Neural progenitor cell (in vitro differentiated cells): ENCODE measurements at regions not wholly inside any gene's neighbourhood (a gene's known extent, or its start where the extent isn't known, plus 50 kb on each side); places are given as distances from the start of the nearest gene placed in this dataset.

Source experiments
- CTCF ChIP-seq: fragments of 200-600 bp; sonication (generic); IDR thresholded peaks from 2 replicates; pipeline ENCODE4 v1.5.1; 2017; ENCODE audit warnings: antibody characterized with exemption, mild to moderate bottlenecking
- EZH2 ChIP-seq: fragments of 200-600 bp; sonication (generic); IDR thresholded peaks from 2 replicates; pipeline ENCODE4 v1.6.1; 2017; ENCODE audit warnings: antibody characterized with exemption, mild to moderate bottlenecking, moderate library complexity

GRCh38 chr10:31147210-31147608, 115.5 kb upstream of the ZNF438 start:
- TF ChIP-seq CTCF (no peak), EZH2 (no peak)
